HEK293 (cell line): ENCODE measurements at regions not wholly inside any gene's neighbourhood (a gene's known extent, or its start where the extent isn't known, plus 50 kb on each side); places are given as distances from the start of the nearest gene placed in this dataset.
"Not testable (repeated sequence)": the region's sequence is repeated elsewhere in the genome, so short reads cannot be mapped to it uniquely, and the experiment has no call there.

Experiments
- CTCF ChIA-PET: fragments of 350-600 bp; formaldehyde crosslinking; extraction: SDS; loops from one replicate; lab custom pipeline; 2021; ENCODE audit warnings: antibody characterized with exemption; lab: Yijun Ruan, JAX
- POLR2A ChIA-PET: fragments of 300-600 bp; formaldehyde crosslinking; extraction: SDS; loops from one replicate; lab custom pipeline; 2020; ENCODE audit warnings: antibody characterized with exemption, inconsistent platforms; lab: Yijun Ruan, JAX
- H3K27ac ChIP-seq: fragments of 200-500 bp; sonication (Bioruptor generic); 2 replicates; pipeline ENCODE4 v1.5.1; 2014; ENCODE audit warnings: low read depth, low read length, control low read depth, inconsistent platforms; ENCODE audit errors: extremely low read depth
- H3K36me3 ChIP-seq, 2 experiments: fragments of 200-500 bp in 1 of 2; sonication (Bioruptor generic) in 1 of 2; 1 replicate in 1 of 2; 2 replicates in 1 of 2; pipeline ENCODE4 v1.5.1; 2014 to 2017; ENCODE audit warnings: inconsistent platforms in 2 of 2, low read length in 2 of 2; ENCODE audit not compliant: control insufficient read depth in 2 of 2, insufficient read depth in 1 of 2
- H3K4me1 ChIP-seq: fragments of 200-500 bp; sonication (Bioruptor generic); 2 replicates; pipeline ENCODE4 v1.5.1; 2014; ENCODE audit warnings: mild to moderate bottlenecking, low read length, inconsistent platforms; ENCODE audit not compliant: control insufficient read depth, insufficient read depth
- H3K4me3 ChIP-seq: 2 replicates; pipeline ENCODE4 v1.5.1; 2011; ENCODE audit warnings: low read depth, mild to moderate bottlenecking, control low read depth, low read length, moderate library complexity
- H3K9me3 ChIP-seq: fragments of 200-500 bp; sonication (Bioruptor generic); 2 replicates; pipeline ENCODE4 v1.5.1; 2014; ENCODE audit warnings: low read depth, low read length, inconsistent platforms; ENCODE audit not compliant: control insufficient read depth, insufficient read depth
- CTCF ChIP-seq: fragments of 450-650 bp; formaldehyde crosslinking; IDR thresholded peaks from 2 replicates; pipeline ENCODE4 v1.5.1; 2016; ENCODE audit warnings: missing biosample characterization, missing genetic modification characterization
- GLI4 ChIP-seq: fragments of 450-650 bp; formaldehyde crosslinking; IDR thresholded peaks from 2 replicates; pipeline ENCODE4 v1.5.1; 2016; ENCODE audit warnings: missing biosample characterization, missing genetic modification characterization
- ZNF148 ChIP-seq: fragments of 450-650 bp; formaldehyde crosslinking; IDR thresholded peaks from 2 replicates; pipeline ENCODE4 v1.5.0; 2017; ENCODE audit warnings: missing biosample characterization, missing genetic modification characterization, borderline replicate concordance
- ZNF2 ChIP-seq: fragments of 450-650 bp; formaldehyde crosslinking; IDR thresholded peaks from 2 replicates; pipeline ENCODE4 v1.5.1; 2016; ENCODE audit warnings: missing biosample characterization, missing genetic modification characterization
- ZNF324 ChIP-seq: fragments of 450-650 bp; formaldehyde crosslinking; IDR thresholded peaks from 2 replicates; pipeline ENCODE4 v1.5.1; 2016; ENCODE audit warnings: missing biosample characterization, missing genetic modification characterization
- ZNF449 ChIP-seq: fragments of 450-650 bp; formaldehyde crosslinking; IDR thresholded peaks from 2 replicates; pipeline ENCODE4 v1.5.1; 2017; ENCODE audit warnings: missing biosample characterization, mild to moderate bottlenecking, missing genetic modification characterization, moderate library complexity
- ZNF548 ChIP-seq: fragments of 450-650 bp; formaldehyde crosslinking; IDR thresholded peaks from 2 replicates; pipeline ENCODE4 v1.5.1; 2016; ENCODE audit warnings: missing biosample characterization, missing genetic modification characterization
- ZNF560 ChIP-seq: fragments of 450-650 bp; formaldehyde crosslinking; IDR thresholded peaks from 2 replicates; pipeline ENCODE4 v1.5.1; 2017; ENCODE audit warnings: missing biosample characterization, missing genetic modification characterization, borderline replicate concordance
- ZNF654 ChIP-seq: fragments of 450-650 bp; formaldehyde crosslinking; IDR thresholded peaks from 2 replicates; pipeline ENCODE4 v1.5.1; 2016; ENCODE audit warnings: low read depth, missing biosample characterization, missing genetic modification characterization
- ZSCAN4 ChIP-seq: fragments of 450-650 bp; formaldehyde crosslinking; IDR thresholded peaks from 2 replicates; pipeline ENCODE4 v1.5.1; 2017; ENCODE audit warnings: missing biosample characterization, missing genetic modification characterization

- POLR2A ChIA-PET, H3K36me3 ChIP-seq, H3K4me1 ChIP-seq, H3K27ac ChIP-seq, H3K9me3 ChIP-seq, H3K4me3 ChIP-seq: not testable (repeated sequence)
- CTCF ChIA-PET: interaction anchor here (0.5 to 10.4 kb wide), 21 partner anchors 9 to 840 kb away, joined by 3 to 203 read pairs (median 5); no protein-coding TSS in a partner anchor
Measured at GRCh38 chr21:41610840-41611115, 102.8 kb upstream of the TMPRSS2 start.

GRCh38 chr21:41610042-41610839, 102.3 kb upstream of the TMPRSS2 start:
- TF ChIP-seq ZNF2 (tag by site-specific recombination): peak; percentile 90
- peak; percentile 53; the same call in 1 of the 2 replicates for TF ChIP-seq CTCF (tag by site-specific recombination)
- peak; percentile 64 for TF ChIP-seq ZNF654
- TF ChIP-seq GLI4 (tag by site-specific recombination): no peak
- Histone ChIP-seq H3K9me3 (no peaks in the 10 kb centered on the region), H3K27ac (no peak overlapping the region), H3K4me1 (no peaks in the 10 kb centered on the region), H3K36me3 (no peaks in the 10 kb centered on the region), H3K4me3 (no peak overlapping the region)
- ChIA-PET POLR2A (no interaction called here), CTCF (interaction anchor here (0.5 to 10.4 kb wide), 29 partner anchors 9 to 507 kb away, joined by 3 to 203 read pairs (median 4); no protein-coding TSS in a partner anchor)

- POLR2A ChIA-PET: no interaction called here
- no peaks in the 10 kb centered on the region for H3K9me3 ChIP-seq
Measured at GRCh38 chr21:41606706-41607105, 98.7 kb upstream of the TMPRSS2 start.

More at GRCh38 chr21:41606706-41607105, 98.7 kb upstream of the TMPRSS2 start:
- Histone ChIP-seq H3K4me3 (no peak overlapping the region), H3K4me1 (no peaks in the 10 kb centered on the region), H3K36me3 (no peaks in the 10 kb centered on the region), H3K27ac (no peak overlapping the region)
- TF ChIP-seq ZNF148 (tag by site-specific recombination) (no peak), ZNF324 (tag by site-specific recombination) (no peak), ZNF548 (no peak), ZNF449 (no peak), ZNF560 (no peak), ZSCAN4 (tag by site-specific recombination) (no peak)
- CTCF ChIA-PET: no interaction called here
